Gastroesophageal sphincter (tissue), 4 donors: ENCODE measurements at regions not wholly inside any gene's neighbourhood (a gene's known extent, or its start where the extent isn't known, plus 50 kb on each side); places are given as distances from the start of the nearest gene placed in this dataset.

ENCODE experiments used
- ATAC-seq: fragments of 150-250 bp; one replicate; pipeline ENCODE4 v1.9.1; 2016; ENCODE audit warnings: mild to moderate bottlenecking, moderate library complexity
- H3K27ac ChIP-seq, 4 donors: fragments of 200-600 bp; sonication (generic) in 3 of 4; 1 replicate in 3 of 4; 2 replicates in 1 of 4; pipeline ENCODE4 v1.5.1; 2016 to 2019
- H3K27me3 ChIP-seq: fragments of 200-600 bp; sonication (generic); one replicate; pipeline ENCODE4 v1.5.1; 2019
- H3K36me3 ChIP-seq, 2 donors: fragments of 200-600 bp; sonication (generic); one replicate each; pipeline ENCODE4 v1.5.1; 2019; ENCODE audit warnings: control low read depth in 1 of 2
- H3K4me1 ChIP-seq, 3 donors: fragments of 200-600 bp; sonication (generic); 1 replicate in 2 of 3; 2 replicates in 1 of 3; pipeline ENCODE4 v1.5.1; 2016 to 2019; ENCODE audit warnings: control low read depth in 2 of 3
- H3K4me3 ChIP-seq, 2 donors: fragments of 200-600 bp; sonication (generic); one replicate each; pipeline ENCODE4 v1.5.1; 2019; ENCODE audit warnings: mild to moderate bottlenecking in 1 of 2, moderate library complexity in 1 of 2
- H3K9me3 ChIP-seq, 3 donors: fragments of 200-600 bp; sonication (generic); one replicate each; pipeline ENCODE4 v1.5.1; 2017 to 2019; ENCODE audit warnings: control low read depth in 2 of 3
- CTCF ChIP-seq, 4 experiments: fragments of 200-600 bp in 2 of 4; fragments of 450-650 bp in 2 of 4; sonication (generic) in 1 of 4; IDR thresholded peaks; one replicate each; pipeline ENCODE4 v1.5.1; 2017 to 2019; ENCODE audit warnings: antibody characterized with exemption in 4 of 4, mild to moderate bottlenecking in 2 of 4, moderate library complexity in 2 of 4
- EP300 ChIP-seq: sonication (generic); formaldehyde crosslinking; IDR thresholded peaks from one replicate; pipeline ENCODE4 v1.6.1; 2017; ENCODE audit warnings: antibody characterized with exemption, mild to moderate bottlenecking
- POLR2A ChIP-seq, 2 donors: fragments of 450-650 bp; IDR thresholded peaks; one replicate each; pipeline ENCODE4 v1.6.1; 2017; ENCODE audit warnings: antibody characterized with exemption in 2 of 2, mild to moderate bottlenecking in 2 of 2, moderate library complexity in 1 of 2
- POLR2AphosphoS5 ChIP-seq: sonication (generic); formaldehyde crosslinking; IDR thresholded peaks from one replicate; pipeline ENCODE4 v1.6.1; 2017; ENCODE audit warnings: antibody characterized with exemption
- WGBS, 2 donors: methylation state at CpG; one replicate each; pipeline ENCODE4 v1.1.5; 2018; ENCODE audit warnings: low coverage in 1 of 2; 5-methylcytosine and 5-hydroxymethylcytosine counted together

GRCh38 chr9:15010581-15010980 is 100.4 kb upstream of the FREM1 start:
- TF ChIP-seq EP300 (no peak), POLR2AphosphoS5 (no peak), CTCF (IDR thresholded peaks at IDR 0.05) (no peak), POLR2A (IDR thresholded peaks at IDR 0.05) (no peak)
- Histone ChIP-seq H3K4me3 (no peak overlapping the region), H3K27ac (no peak overlapping the region), H3K27me3 (no peaks in the 10 kb centered on the region), H3K36me3 (no peaks in the 10 kb centered on the region), H3K9me3 (no peaks in the 10 kb centered on the region), H3K4me1 (no peaks in the 10 kb centered on the region)
- ATAC-seq: no peak

GRCh38 chr9:15007698-15008097 is 97.5 kb upstream of the FREM1 start:
- no peaks in the 10 kb centered on the region for H3K4me1 ChIP-seq
- WGBS, 2 donors: 29 to 44% methylated on average over 1 of the region's 1 CpG
- H3K27me3 ChIP-seq: no peaks in the 10 kb centered on the region
- H3K36me3 ChIP-seq: no peaks in the 10 kb centered on the region
- no peaks in the 10 kb centered on the region for H3K9me3 ChIP-seq
- H3K4me3 ChIP-seq: no peak overlapping the region
- TF ChIP-seq CTCF (IDR thresholded peaks at IDR 0.05): no peak
- no peak for TF ChIP-seq POLR2A (IDR thresholded peaks at IDR 0.05)
- no peak for TF ChIP-seq POLR2AphosphoS5
- no peak for TF ChIP-seq EP300
- H3K27ac ChIP-seq: no peak overlapping the region
- no peak for ATAC-seq

GRCh38 chr9:14994738-14995137 is 84.5 kb upstream of the FREM1 start:
- no peaks in the 10 kb centered on the region for H3K27me3 ChIP-seq
- H3K9me3 ChIP-seq: no peaks in the 10 kb centered on the region
- no peaks in the 10 kb centered on the region for H3K36me3 ChIP-seq
- H3K4me1 ChIP-seq: peaks cover 0 to 17% (median 0%) of the 10 kb centered on the region in 3 donors
- no peak overlapping the region for H3K27ac ChIP-seq
- ATAC-seq: no peak
- no peak overlapping the region for H3K4me3 ChIP-seq
- TF ChIP-seq EP300 (no peak), POLR2A (IDR thresholded peaks at IDR 0.05) (no peak), POLR2AphosphoS5 (no peak), CTCF (IDR thresholded peaks at IDR 0.05) (no peak)
- 47 to 54% methylated on average over 1 of the region's 1 CpG for WGBS, 2 donors

GRCh38 chr9:14993901-14994554 is 83.8 kb upstream of the FREM1 start:
- peak overlapping the region; percentile 59 to 64 for H3K4me3 ChIP-seq
- H3K4me1 ChIP-seq: peaks cover 0 to 17% (median 0%) of the 10 kb centered on the region in 3 donors
- no peak for ATAC-seq
- no peaks in the 10 kb centered on the region for H3K36me3 ChIP-seq
- no peak overlapping the region for H3K27ac ChIP-seq
- 50 to 69% methylated on average over 9 of the region's 9 CpGs for WGBS, 2 donors
- TF ChIP-seq POLR2A (IDR thresholded peaks at IDR 0.05): no peak
- no peak for TF ChIP-seq POLR2AphosphoS5
- TF ChIP-seq CTCF (IDR thresholded peaks at IDR 0.05): no peak
- TF ChIP-seq EP300: no peak
- no peaks in the 10 kb centered on the region for H3K9me3 ChIP-seq
- no peaks in the 10 kb centered on the region for H3K27me3 ChIP-seq

- H3K27ac ChIP-seq: peak overlapping the region in 2 of 4 donors; percentile 30 to 40
- peak overlapping the region; percentile 59 to 64 for H3K4me3 ChIP-seq
- H3K9me3 ChIP-seq: no peaks in the 10 kb centered on the region
- H3K27me3 ChIP-seq: no peaks in the 10 kb centered on the region
- no peaks in the 10 kb centered on the region for H3K36me3 ChIP-seq
- H3K4me1 ChIP-seq: peaks cover 0 to 17% (median 0%) of the 10 kb centered on the region in 3 donors
- WGBS, 2 donors: 10 to 15% methylated on average over 6 to 9 of the region's 49 CpGs
- peak; percentile 93 for ATAC-seq
- TF ChIP-seq EP300 (no peak), CTCF (IDR thresholded peaks at IDR 0.05) (peak in 1 of 4 experiments; percentile 15), POLR2AphosphoS5 (peak; percentile 68), POLR2A (IDR thresholded peaks at IDR 0.05) (no peak)
Measured at GRCh38 chr9:14993061-14993800, 83.0 kb upstream of the FREM1 start.
